GM21786 (cell line): ENCODE measurements at regions not wholly inside any gene's neighbourhood (a gene's known extent, or its start where the extent isn't known, plus 50 kb on each side); places are given as distances from the start of the nearest gene placed in this dataset.

Experiments used
- ATAC-seq: cut with Tn5 transposase; IDR thresholded peaks from one replicate; pipeline ENCODE4 v1.9.1; 2021; ENCODE audit not compliant: unreplicated experiment

- no peak for ATAC-seq
Measured at GRCh38 chr20:24738058-24738775, 210.9 kb upstream of the CST7 start.

- ATAC-seq, result no peak
Measured at GRCh38 chr20:24738981-24739633, 210.0 kb upstream of the CST7 start.

GRCh38 chr20:24739746-24740145, 209.3 kb upstream of the CST7 start:
- ATAC-seq, result no peak

DNA sequence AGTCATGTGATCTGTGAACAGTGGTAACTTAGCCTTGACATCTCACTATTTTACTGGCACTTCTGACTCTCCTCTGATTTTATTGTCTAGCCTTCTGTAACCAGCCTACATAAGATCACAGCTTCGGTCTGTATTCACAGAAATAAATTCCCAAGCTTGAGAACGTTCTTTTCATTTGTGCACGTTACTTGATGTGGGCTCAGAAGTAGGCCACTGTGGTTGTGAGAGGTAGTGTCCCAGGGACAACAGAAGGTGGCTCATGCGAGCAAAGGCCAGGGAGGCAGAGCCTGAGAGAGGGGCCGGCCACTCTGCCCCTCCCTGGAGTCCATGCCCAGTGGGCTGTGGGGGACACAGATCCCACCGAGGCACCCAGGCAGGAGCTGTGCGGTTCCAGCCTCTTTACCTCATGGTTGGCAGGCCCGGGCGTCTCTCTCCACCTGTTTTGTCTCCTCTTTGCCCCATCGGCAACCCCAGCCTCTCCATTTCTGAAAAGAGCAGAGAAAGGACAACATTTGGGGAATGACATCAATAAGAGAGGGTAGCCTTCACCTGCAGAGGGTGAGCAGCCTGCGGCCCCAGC, 207.5 kb upstream of the CST7 start:
- ATAC-seq, result no peak

- no peak for ATAC-seq
Measured at GRCh38 chr20:24742436-24742835, 206.6 kb upstream of the CST7 start.

- no peak for ATAC-seq
Measured at GRCh38 chr20:24742989-24743388, 206.1 kb upstream of the CST7 start.

- ATAC-seq, result no peak
Measured at GRCh38 chr20:24743641-24744040, 205.4 kb upstream of the CST7 start.

DNA sequence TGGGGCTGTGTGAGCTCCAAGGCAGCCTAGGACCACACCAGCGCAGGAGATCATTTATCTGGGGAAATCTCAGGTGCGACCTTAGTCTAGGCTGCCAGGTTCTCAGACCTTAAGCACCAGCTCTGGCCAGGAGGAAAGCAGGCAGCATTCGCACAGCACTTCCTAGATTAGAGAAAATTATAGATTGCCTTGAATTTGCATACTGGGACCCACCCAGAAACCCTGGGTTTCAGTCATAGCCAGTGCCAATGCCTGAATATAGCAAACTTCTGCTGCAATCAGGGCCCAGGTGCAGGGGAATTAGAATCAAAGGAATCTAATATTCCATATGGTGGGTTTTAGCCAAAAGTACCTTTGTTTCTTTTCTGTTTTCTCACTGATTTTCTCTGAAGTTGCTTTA, 204.3 kb upstream of the CST7 start:
- ATAC-seq, result no peak

DNA sequence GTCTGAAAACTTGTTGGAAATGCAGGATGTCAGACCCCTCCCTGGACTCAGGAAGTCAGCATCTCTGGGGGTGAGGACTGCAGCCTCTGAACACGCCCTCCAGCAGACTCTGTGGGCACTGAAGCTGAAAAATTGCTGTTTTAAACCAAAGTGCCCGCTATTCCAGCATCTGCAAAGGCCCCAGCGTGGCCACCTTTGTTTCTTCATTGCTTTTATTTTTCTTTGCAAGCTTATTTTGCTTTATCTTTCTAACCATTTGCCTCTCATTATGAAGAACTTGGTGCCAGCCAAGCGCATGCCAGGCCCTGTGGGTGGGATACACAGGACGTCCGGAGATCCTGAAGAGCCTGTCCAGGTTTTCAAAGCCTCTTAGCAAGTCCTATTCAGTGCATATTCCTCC, 203.9 kb upstream of the CST7 start:
- no peak for ATAC-seq

- ATAC-seq, result no peak
Measured at GRCh38 chr20:24745617-24746350, 203.3 kb upstream of the CST7 start.

DNA sequence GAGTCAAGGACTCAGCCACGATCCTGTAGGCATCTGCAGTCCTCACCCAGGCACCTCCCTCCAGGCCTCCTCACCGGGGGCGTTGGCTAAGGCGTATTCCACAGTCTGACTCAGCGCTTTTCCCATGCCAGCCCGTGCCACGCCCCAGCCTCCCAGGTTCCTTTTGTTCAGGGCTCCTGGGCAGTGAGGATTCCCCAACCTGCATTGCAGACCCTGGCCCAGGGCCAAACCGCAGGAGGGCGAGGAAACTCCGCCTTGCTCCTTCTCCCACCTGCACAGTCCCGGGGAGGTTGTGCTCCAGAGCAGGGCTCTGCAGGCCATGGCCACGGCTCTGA, 202.8 kb upstream of the CST7 start:
- no peak for ATAC-seq

DNA sequence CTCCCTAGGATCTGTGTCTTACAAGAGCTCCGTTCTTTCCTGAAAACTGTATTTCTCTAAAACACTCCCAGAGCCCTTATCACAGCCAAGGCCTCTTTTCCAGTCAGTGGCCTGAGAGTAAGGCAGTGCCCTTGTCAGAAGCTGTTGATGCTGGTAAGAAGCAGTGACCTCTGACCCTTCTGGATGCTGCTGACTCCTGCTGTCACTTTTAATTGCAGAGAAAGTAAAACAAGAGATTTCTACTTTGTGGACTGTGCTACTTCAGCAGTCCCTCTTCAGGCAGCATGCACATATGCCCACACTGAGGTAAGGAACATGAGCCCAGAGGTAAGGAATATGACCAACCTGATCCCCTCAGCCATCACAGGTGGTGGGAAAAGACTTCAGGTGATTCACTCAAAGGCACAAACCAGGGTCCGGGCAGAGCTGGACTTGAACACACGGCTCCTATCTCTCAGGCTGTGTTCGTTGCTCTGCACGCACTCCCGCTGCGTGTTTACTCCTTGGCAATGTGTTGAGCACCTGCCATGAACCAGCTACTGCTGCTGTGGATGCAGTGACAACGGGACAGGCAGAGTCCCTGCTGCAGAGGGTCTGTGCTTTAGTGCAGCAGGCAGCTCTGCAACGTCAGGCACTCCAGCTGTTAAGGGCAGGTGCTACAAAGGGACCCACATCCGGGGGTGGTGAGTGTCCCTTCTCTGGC, 201.9 kb upstream of the CST7 start:
- no peak for ATAC-seq

GRCh38 chr20:24747881-24748595, 201.0 kb upstream of the CST7 start:
- no peak for ATAC-seq

- no peak for ATAC-seq
Measured at GRCh38 chr20:24751551-24751950, 197.5 kb upstream of the CST7 start.

DNA sequence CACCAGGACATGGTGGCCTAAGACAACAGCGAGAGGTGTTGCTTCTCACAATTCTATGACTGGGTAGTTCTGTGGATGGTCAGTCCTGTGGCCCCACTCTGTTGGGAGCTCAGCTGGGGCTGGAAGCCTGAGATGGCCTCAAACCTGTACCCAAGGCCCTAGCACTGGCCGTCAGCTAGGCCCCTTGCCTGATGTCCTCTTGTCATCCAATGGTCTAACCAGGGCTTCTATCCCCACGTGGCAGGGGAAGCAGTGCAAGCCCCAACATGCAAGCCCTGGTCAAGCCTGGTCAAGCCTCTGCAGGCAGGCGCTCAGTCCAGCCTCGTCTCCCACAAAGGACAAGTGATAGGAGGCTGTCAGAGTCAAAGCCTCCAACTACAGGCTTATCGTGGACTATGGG, 196.5 kb upstream of the CST7 start:
- ATAC-seq, result no peak

GRCh38 chr20:24753130-24753529, 195.9 kb upstream of the CST7 start:
- ATAC-seq, result no peak

DNA sequence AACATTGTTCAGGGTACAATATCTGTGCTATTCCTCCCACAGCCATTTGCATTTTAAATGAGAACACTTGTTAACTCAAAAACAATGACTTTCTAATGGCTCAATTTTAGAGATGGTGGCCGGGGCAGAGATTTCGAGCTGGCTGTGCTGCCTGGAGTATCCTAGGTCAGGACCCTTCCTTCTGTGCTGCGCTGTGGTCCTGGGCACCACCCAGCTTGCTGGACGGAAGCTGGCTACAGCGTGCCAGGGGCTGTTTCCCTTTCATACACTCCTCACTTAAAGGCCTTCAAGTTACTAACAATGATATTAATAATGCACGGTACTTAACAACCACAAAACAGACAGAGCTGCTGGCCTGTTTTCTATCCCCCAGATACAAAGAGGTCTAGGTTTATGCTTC, 194.4 kb upstream of the CST7 start:
- no peak for ATAC-seq

- no peak for ATAC-seq
Measured at GRCh38 chr20:24755411-24755922, 193.6 kb upstream of the CST7 start.

GRCh38 chr20:24756292-24757025, 192.6 kb upstream of the CST7 start:
- ATAC-seq, result no peak
